OCI-M1 (cell line): ENCODE measurements at regions not wholly inside any gene's neighbourhood (a gene's known extent, or its start where the extent isn't known, plus 50 kb on each side); places are given as distances from the start of the nearest gene placed in this dataset.
"Not testable (repeated sequence)": the region's sequence is repeated elsewhere in the genome, so short reads cannot be mapped to it uniquely, and the experiment has no call there.

Experiments
- DNase-seq: peaks from one replicate; lab custom pipeline; 2025; lab: John Stamatoyannopoulos, UW

- DNase-seq = no peak
Observed at GRCh38 chr3:82761858-82762257, 1000.4 kb upstream of the GBE1 start.

- DNase-seq = peak; percentile 1
Observed at GRCh38 chr3:82745544-82745943, 984.1 kb upstream of the GBE1 start.

DNA sequence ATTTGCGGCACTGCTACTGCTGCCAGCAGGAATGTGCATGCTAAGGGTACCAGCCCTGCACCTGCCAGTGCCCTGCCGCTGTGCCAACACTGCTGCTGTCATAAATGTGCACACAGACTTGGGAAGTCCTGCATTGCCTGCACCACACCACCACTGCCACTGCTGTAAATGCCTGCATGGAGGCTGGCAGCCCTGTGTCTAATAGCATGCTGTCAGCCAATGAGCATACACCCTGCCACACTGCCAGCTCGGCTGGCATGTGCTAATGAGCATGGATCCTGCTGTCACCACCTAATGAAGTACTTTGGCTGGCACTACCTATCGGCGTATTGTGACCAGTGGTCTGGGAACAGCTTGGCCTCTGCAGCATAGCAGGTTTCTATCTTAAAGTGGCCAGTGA lies 981.8 kb upstream of the GBE1 start:
- DNase-seq = no peak

- DNase-seq = no peak
Observed at GRCh38 chr3:82741346-82741745, 979.9 kb upstream of the GBE1 start.

- DNase-seq = no peak
Observed at GRCh38 chr3:82739390-82739789, 977.9 kb upstream of the GBE1 start.

DNA sequence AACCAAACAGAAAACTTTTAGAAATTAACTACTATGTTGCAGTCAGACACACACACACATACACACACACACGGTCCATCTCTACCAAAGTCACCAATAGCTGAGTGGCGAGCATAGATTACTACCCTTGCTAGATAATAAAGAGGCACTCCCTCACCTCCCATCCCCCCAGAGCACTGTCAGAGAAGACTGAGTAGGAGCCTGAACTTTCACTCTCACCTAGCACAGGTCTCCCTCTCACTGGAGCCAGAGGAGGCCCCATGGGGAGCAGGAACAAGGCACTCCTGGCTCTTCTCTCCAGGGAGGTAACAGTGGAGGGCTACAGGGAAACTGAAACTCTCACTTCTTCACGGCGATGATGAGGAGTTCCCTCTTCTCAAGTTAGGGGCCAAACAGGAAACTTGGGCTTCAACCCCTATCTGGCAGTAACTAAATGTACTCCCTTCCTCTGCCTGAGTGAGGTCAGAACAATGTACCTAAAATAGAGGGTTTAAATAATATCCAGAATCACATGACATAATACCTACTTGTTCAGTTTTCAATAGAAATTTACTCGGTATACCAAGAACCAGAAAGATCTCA lies 975.3 kb upstream of the GBE1 start:
- DNase-seq = peak; percentile 81

- DNase-seq = no peak
Observed at GRCh38 chr3:82715091-82715856, 953.8 kb upstream of the GBE1 start.

- DNase-seq = no peak
Observed at GRCh38 chr3:82707035-82707434, 945.6 kb upstream of the GBE1 start.

DNA sequence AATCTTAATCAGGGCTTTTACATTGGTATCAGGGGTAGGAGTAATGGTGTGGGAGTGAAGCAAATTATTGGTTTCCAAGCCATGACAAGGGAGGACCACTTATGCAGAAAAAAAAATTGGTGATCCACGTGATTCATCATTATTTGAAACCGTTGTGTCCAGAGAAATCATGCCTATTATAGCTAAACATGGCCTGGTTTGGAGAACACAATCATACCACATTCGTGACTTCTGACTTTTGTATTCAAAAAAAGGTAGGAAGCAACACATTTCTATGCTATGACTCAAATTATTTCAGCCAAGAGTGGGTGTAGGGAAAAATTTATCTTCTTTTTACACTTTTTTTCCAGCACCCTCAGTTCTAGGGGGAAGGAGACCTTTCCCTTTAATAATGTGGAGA lies 924.3 kb upstream of the GBE1 start:
- DNase-seq = no peak

DNA sequence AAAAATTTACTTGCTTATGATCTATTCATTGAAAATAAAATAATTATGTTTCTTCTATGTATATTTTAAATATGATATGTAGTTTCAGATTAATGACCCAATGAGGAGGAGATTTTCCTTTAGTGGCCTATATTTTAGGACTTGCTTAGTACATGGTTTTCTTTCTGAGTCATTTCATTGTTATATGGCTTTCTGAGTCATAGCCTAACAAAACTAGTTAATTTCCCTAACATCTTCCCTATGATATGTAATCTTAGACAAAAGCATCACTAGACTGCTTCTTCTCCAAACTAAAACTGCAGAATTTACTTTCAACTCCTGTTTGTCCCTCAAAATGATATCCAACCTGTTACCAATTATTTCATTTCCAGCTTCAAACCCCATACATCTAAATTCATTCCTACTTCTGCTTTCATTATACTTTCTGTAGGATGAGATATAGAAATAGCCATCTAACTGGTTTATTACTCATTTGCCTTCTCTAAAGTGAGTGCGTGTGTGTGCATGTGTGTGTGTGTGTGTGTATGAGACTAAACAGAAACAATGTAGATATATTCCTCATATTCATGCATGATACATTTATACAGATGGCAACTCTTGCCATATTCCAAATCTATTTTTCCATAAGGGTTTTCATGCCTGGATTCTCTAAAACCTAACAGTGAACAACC lies 915.0 kb upstream of the GBE1 start:
- DNase-seq = no peak

GRCh38 chr3:82672966-82673365 lies 911.5 kb upstream of the GBE1 start:
- DNase-seq = no peak

- DNase-seq = no peak
Observed at GRCh38 chr3:82671466-82671865, 910.0 kb upstream of the GBE1 start.

- DNase-seq = no peak
Observed at GRCh38 chr3:82654708-82655107, 893.3 kb upstream of the GBE1 start.

DNA sequence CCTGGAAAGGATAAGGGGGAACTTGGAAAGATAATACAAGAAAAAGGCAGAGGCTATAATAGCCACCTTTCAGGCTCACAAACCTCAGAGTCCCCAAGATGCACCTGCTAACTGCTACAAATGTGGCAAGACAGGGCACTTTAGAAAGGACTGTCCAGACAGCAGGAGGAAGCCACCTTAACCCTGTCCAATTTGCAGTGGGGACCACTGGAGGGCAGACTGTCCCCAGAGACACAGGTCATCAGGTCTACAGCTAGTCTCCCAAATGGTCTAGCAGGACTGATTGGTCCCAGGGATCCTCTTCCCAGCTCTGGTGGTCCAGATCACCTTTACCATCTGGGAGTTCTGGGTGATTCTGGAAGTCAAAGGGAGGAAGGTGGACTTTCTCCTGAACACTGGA lies 882.5 kb upstream of the GBE1 start:
- peak; percentile 20 for DNase-seq

- DNase-seq = no peak
Observed at GRCh38 chr3:82641701-82642100, 880.3 kb upstream of the GBE1 start.

DNA sequence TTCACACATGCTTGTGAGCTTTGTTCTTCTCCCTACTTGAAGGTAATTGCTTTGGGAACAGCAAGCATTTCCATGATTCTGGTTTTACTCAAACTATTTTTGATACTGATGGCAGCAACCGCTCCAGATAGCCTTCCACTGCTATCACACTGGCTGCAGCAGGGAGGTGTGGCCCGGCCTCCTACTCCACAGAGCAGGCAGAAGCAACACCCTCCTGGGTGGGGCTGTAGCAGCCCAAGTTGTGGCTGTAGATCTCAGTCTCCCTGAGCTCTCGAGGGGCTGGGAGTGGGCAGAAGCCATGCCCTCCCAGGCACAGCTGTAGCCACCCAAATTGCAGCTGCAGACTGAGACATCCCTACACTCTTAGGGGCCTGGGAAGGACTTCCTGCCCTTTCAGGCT lies 878.8 kb upstream of the GBE1 start:
- DNase-seq = no peak

- DNase-seq = no peak
Observed at GRCh38 chr3:82637574-82637973, 876.1 kb upstream of the GBE1 start.

GRCh38 chr3:82636177-82636576 lies 874.7 kb upstream of the GBE1 start:
- no peak for DNase-seq

DNA sequence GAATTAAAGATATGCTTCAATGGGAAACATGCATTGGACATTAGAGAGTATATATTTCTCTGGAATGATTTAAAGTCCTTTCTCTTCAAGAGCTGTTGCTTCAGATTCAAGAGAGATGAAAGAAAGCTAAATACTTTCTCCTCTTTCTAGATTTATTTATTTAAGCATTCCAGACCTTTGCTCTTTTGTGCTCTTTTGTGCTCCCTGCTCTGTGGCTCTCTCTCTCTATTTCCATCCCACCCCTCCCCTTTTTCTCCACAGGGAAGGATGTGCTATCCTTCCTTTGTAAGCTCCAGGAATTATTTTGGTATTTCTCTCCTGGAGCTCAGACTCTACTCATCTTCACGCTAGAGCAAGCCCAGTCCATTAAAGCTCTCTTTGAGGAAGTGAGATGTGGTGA lies 871.9 kb upstream of the GBE1 start:
- DNase-seq = no peak

GRCh38 chr3:82629937-82630336 lies 868.5 kb upstream of the GBE1 start:
- no peak for DNase-seq

DNA sequence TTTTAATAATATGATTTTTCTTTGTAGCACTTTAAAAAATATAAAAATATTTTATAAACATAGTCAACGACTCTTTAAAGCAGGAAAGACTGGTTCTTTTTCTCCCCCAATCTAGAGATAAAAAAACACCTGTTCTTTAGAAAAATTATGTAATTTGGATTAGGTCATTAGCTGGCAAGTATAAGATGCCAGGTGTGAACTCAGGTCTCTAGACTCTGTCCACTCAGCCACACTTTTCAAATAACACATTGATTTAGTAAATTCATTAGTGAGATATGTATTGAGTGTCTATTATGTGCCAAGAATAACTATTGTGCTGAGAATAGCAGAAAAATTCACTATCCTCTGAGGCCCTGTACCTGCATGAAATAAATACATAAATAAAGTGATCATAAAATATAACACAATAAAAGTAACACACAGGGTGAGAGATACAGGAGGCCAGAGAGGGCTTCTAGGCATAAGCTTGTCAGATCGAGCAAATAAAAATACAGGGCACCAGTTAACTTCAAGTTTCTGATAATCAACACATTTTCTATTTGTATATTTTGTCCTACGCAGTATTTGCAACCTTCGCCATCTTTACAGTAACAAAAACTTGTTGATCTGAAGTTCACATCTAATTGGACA lies 867.1 kb upstream of the GBE1 start:
- no peak for DNase-seq

DNA sequence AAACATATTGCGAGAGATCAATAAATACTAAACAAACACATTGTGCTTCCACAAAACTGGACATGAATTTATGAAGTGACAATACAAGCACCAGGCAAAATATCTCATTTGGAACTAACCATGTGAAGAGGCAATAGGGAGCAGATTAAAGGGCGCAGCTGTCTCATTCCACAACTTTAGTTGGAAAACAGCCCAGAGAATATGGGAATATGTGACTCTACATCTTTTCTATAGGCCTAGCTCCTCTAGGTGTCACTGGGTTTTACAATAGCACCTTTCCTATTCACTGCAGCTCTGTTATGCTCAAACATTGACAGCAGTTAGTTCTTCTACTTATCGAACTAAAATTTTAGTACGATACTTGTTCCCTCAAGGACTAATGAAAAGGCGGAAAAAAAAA lies 866.3 kb upstream of the GBE1 start:
- DNase-seq = no peak

DNA sequence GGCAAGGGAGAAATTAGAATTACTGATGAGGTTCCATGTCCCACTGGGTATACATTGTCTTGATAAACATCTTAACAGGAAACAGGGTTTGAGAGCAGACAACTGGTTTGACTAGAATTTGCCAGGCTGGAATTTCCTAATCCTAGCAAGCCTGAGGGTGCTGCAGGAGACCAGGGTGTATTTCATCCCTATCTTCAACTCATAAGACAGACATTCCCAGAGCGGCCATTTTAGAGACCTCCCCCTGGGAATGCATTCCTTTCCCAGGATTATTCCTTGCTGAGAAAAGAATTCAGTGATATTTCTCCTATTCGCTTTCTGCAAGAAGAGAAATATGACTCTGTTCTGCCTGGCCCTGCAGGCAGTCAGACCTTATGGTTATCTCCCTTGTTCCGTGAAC lies 859.3 kb upstream of the GBE1 start:
- DNase-seq = not testable (repeated sequence)
